Activated CD8-positive, alpha-beta memory T cell treated with anti-CD3 and anti-CD28 coated beads for 36 hours (primary cell): ENCODE measurements at regions not wholly inside any gene's neighbourhood (a gene's known extent, or its start where the extent isn't known, plus 50 kb on each side); places are given as distances from the start of the nearest gene placed in this dataset.

Experiments used
- CTCF ChIA-PET: fragments of 350-600 bp; sonication (Branson Sonifier 250); formaldehyde crosslinking; loops from one replicate; lab custom pipeline; 2021; ENCODE audit warnings: antibody characterized with exemption; lab: Charles Lee
- POLR2A ChIA-PET: fragments of 350-600 bp; sonication (Branson Sonifier 250); formaldehyde crosslinking; loops from one replicate; lab custom pipeline; 2021; ENCODE audit warnings: antibody characterized with exemption; lab: Charles Lee

- ChIA-PET POLR2A (no interaction called here), CTCF (interaction anchor here (0.7 kb wide), 1 partner anchor 1750 kb away, joined by 4 read pairs; no protein-coding TSS in a partner anchor)
Measured at GRCh38 chr18:61989138-61989537, 96.3 kb upstream of the RNF152 start.

DNA sequence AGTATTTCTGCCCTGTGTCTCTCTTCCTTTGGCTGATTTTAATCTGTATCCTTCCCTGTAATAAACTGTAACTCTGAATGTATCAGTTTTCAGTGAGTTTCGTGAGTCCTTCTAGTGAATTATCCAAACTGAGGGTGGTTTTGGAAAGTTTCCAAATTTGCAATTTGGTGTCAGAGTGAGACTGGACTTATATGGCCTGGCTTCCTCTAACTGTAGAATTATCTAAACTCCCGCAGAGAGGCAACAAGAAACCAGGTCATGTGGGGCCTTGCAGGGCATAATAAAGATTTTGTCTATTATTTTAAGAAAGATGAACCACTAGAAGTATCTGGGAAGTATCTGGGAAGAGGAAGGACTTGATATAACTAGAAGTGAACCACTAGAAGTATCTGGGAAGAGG, 95.3 kb upstream of the RNF152 start:
- CTCF ChIA-PET, result no interaction called here
- POLR2A ChIA-PET, result no interaction called here

- ChIA-PET POLR2A (no interaction called here), CTCF (no interaction called here)
Measured at GRCh38 chr18:61985681-61986080, 92.9 kb upstream of the RNF152 start.

DNA sequence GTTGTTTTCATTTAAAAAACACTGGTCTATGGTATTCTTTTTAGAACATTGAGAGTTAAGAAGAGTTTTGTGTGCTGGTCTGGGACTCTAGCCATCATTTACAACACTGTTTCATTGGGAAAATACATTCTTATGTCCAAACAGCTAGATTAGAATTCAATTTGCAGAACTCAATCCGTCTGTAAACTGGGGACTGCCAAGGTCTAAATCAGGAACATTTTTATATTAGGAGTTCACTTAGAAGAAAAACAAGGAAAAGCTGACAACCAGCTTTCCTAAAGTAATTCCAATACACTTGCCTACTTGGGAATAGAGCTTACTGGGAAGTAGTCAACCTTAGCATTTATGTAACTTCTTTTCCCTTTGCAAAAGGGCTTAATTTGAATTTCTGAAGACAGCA, 91.5 kb upstream of the RNF152 start:
- POLR2A ChIA-PET, result no interaction called here
- CTCF ChIA-PET, result no interaction called here

GRCh38 chr18:61982475-61982874, 89.7 kb upstream of the RNF152 start:
- CTCF ChIA-PET, result no interaction called here
- POLR2A ChIA-PET, result no interaction called here

DNA sequence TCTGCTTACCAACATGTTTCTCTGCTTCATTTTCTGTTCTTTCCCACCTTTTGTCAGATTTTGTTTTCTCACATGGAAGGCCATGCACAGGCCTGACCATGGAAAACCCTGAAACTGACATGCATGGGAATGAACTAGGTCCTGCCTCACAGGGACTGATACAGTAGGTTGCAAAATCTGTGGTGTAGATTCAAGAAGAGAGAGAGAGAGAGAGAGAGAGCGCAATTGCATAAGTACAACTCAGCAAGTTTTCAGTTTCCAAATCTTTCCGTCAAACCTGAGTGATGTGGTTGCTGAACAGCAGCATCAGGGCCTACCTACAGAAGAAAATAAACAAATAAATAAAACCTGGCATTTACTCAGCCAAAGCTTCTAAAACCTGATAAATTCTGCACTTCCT, 87.5 kb upstream of the RNF152 start:
- ChIA-PET CTCF (no interaction called here), POLR2A (no interaction called here)

- CTCF ChIA-PET, result no interaction called here
- POLR2A ChIA-PET, result no interaction called here
Measured at GRCh38 chr18:61975526-61976326, 82.9 kb upstream of the RNF152 start.

GRCh38 chr18:61973273-61974115, 80.7 kb upstream of the RNF152 start:
- CTCF ChIA-PET, result no interaction called here
- POLR2A ChIA-PET, result no interaction called here

- ChIA-PET POLR2A (no interaction called here), CTCF (no interaction called here)
Measured at GRCh38 chr18:61972389-61973264, 79.8 kb upstream of the RNF152 start.

GRCh38 chr18:61967252-61967891, 74.6 kb upstream of the RNF152 start:
- POLR2A ChIA-PET, result no interaction called here

DNA sequence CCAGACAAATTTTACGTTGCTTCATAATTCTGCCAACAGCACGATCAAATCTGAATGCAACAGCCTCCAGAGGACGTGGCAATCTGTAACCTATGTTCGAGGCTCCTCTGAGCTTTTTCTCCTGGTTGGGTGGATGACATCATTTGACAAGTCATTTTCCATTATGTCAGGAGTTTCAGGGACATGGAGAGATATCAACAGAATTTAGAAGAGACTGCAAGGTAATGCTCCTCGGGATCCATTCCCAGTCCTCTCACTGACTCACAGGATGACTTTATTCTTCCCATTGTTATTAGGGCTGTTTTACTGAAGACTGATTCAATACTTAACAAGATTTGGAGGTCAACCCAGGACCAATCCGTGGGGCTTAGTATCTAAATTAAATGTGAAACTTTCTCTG, 72.5 kb upstream of the RNF152 start:
- ChIA-PET CTCF (no interaction called here), POLR2A (no interaction called here)

More at GRCh38 chr18:61967252-61967891, 74.6 kb upstream of the RNF152 start:
- CTCF ChIA-PET, result no interaction called here

GRCh38 chr18:61964616-61965015, 71.8 kb upstream of the RNF152 start:
- POLR2A ChIA-PET, result no interaction called here
- CTCF ChIA-PET, result no interaction called here

DNA sequence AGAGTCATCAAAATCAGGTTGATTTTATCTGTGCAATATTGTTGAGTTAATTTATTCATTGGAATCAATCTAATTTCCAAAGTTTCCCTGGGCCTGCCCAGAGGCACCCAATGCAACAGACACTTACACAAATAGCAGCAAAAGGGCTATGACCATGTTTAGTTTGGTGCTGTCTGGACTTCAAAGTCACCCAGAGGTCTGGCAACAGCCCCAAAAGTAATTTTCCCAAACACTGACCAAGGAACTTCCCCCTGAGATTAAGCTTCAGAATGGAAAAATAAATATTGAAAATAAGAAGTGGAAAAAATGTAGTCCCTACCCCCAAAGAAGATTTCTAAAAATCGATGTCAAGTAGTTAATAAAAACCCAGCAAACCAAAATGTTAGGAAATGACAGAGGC, 70.9 kb upstream of the RNF152 start:
- ChIA-PET CTCF (no interaction called here), POLR2A (no interaction called here)

DNA sequence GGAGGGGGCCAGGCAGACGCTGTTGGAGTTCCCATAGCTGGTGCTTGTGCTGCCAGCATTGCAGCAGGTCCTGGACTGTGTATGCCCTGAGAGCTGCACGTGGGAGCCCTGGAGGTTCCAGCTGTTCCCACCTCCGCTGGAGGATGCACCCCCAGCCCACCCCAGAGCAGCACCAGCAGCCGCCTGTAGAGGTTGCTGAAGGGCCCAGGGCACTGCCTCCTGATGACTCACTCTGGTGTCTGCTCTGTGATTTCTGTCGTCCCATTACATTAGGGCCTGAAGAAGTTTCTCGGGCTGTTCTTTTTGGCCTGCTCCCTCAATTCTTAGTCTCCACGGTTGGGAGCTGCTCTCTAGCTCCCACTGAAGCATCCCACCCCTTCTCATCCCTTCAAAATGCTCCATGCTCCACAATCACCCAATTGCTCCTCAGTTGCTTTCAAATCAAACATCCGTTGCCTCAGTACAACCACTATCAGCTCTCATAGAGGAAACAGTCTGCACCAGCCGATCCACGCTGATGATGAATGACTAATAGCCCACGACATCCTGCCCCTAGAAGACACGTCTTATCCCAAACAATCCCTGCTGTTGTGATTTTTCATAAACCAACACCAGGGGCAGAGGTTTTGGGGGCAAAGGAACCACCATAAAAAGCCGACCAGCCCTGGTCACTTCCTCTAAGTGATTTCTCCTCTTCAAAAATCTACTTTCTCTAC, 65.2 kb upstream of the RNF152 start:
- ChIA-PET POLR2A (no interaction called here), CTCF (no interaction called here)

- ChIA-PET CTCF (no interaction called here), POLR2A (no interaction called here)
Measured at GRCh38 chr18:61955644-61956043, 62.8 kb upstream of the RNF152 start.

- ChIA-PET POLR2A (no interaction called here), CTCF (no interaction called here)
Measured at GRCh38 chr18:61954096-61954746, 61.4 kb upstream of the RNF152 start.

- ChIA-PET POLR2A (no interaction called here), CTCF (no interaction called here)
Measured at GRCh38 chr18:61953641-61954040, 60.8 kb upstream of the RNF152 start.

DNA sequence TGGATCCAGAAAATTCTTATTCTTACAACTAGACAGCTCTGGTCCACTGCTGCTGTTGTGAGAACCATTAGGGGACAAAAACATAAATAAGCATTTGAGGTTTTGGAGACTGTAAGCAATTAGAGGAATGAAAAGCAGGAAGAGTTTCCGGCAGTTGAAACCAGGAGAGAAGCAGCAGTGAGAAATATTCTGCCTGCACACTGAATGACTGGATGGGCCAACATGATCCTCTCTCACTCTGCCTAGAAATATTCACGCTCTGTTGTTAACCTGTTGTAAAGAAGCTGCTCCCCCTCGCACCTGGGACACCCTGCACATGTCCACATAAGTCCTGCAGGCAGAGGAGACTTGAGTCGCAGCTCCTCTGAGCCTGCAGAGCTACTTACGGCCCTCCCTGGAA, 60.4 kb upstream of the RNF152 start:
- ChIA-PET CTCF (no interaction called here), POLR2A (no interaction called here)
